ENCODE measurements at regions not wholly inside any gene's neighbourhood (a gene's known extent, or its start where the extent isn't known, plus 50 kb on each side); places are given as distances from the start of the nearest gene placed in this dataset.
A peak's percentile ranks its signal among the peaks of the same experiment; 100 is the strongest.

GRCh38 chr2:193583638-193584400, 1389.1 kb upstream of the TMEFF2 start (continued):
- TF ChIP-seq ZNF597 (CRISPR knock-in tag; IDR thresholded peaks at IDR 0.05) (no peak), SOX13 (IDR thresholded peaks at IDR 0.05) (no peak), SOX13 (CRISPR knock-in tag; conservative IDR thresholded peaks at IDR 0.05 in 1 of 2, IDR thresholded peaks at IDR 0.05 in 1 of 2) (no peak), ISL2 (CRISPR knock-in tag; IDR thresholded peaks at IDR 0.05) (no peak), KDM4B (CRISPR knock-in tag; IDR thresholded peaks at IDR 0.05) (no peak), TEAD3 (CRISPR knock-in tag; optimal IDR thresholded peaks at IDR 0.05; ENCODE audit: borderline replicate concordance) (peak; percentile 29), RAD21 (CRISPR knock-in tag; IDR thresholded peaks at IDR 0.05) (peak; percentile 62), HDAC2 (CRISPR knock-in tag; IDR thresholded peaks at IDR 0.05) (no peak), PITX1 (CRISPR knock-in tag; IDR thresholded peaks at IDR 0.05) (0 out of 2 replicates have a peak, but pooled peaks have one; percentile 3), ZNF296 (CRISPR knock-in tag; conservative IDR thresholded peaks at IDR 0.05) (no peak), ARID4A (CRISPR knock-in tag; IDR thresholded peaks at IDR 0.05; ENCODE audit: borderline replicate concordance) (no peak), ZBTB42 (CRISPR knock-in tag; IDR thresholded peaks at IDR 0.05) (no peak)
